KBM-7 (cell line): ENCODE measurements at regions not wholly inside any gene's neighbourhood (a gene's known extent, or its start where the extent isn't known, plus 50 kb on each side); places are given as distances from the start of the nearest gene placed in this dataset.

Source experiments
- DNase-seq: peaks from one replicate; pipeline ENCODE4 v3.0.0-alpha.2; 2015
- in situ Hi-C: fragments of 300-500 bp; cut with MboI; formaldehyde crosslinking; loops from 2 replicates; pipeline ENCODE4 v1.14.3; 2020; ENCODE audit warnings: low sequenced_read_pairs, low pct_unique_long_range_greater_than_20kb, mixed read lengths

GRCh38 chr10:71127773-71128172, 84.6 kb upstream of the UNC5B start:
- DNase-seq = no peak
- in situ Hi-C loops = no loop called here

DNA sequence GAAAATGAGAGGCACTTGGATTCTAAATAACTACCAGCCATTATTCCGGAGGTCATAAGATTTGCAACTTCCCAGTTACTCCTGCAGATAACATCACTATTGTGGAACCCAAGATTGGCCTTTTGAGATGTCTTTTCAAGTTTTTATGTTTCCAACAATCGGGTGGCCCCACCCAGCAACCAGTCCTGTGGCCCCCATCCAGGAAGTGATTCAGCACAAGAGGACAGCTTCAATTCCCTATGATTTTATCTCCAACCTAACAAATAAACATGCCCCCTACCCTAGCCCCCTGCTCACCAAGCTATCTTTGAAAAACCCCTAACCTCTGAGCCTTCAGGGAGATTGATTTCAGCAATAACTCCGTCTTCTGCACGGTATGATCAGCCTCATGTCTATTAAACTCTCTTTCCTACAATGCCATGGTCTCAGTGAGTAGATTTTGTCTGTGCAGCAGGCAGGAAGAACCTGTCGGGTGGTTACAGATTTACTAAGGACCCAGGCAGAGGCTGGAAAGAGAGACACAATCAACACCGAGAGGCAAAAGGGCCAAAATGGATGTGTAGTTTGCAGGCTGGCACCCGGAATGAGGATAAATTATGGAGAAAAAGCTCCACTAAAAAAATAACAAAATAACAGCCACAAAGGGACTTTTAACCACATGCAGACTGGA, 83.9 kb upstream of the UNC5B start:
- no peak for DNase-seq
- in situ Hi-C loops = no loop called here

DNA sequence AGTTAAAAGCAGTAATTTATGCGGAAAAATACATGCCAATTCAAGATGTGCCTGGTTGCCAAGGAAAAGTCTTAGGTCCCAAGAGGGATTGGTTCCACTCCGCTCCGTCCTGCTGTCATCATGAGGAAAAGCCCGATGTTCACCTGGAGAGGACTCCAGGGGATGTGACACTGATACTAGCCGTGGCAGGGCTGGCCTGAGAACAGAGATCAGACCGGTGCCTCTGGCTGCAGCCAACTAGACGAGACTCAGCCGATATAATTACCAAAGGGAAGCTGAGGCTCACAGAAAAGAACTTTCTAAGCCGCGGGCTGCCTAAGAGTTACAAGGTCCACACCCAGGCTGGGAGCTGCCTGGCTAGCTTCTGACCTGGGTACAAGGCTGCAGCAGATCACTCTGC, 81.3 kb upstream of the UNC5B start:
- in situ Hi-C loops = no loop called here
- no peak for DNase-seq

GRCh38 chr10:71131508-71132088, 80.8 kb upstream of the UNC5B start:
- in situ Hi-C loops = no loop called here
- no peak for DNase-seq

- in situ Hi-C loops = no loop called here
- DNase-seq = no peak
These were observed 80.0 kb upstream of the UNC5B start for GRCh38 chr10:71132321-71132810.

GRCh38 chr10:71133710-71134686, 78.4 kb upstream of the UNC5B start:
- in situ Hi-C loops = no loop called here
- no peak for DNase-seq

DNA sequence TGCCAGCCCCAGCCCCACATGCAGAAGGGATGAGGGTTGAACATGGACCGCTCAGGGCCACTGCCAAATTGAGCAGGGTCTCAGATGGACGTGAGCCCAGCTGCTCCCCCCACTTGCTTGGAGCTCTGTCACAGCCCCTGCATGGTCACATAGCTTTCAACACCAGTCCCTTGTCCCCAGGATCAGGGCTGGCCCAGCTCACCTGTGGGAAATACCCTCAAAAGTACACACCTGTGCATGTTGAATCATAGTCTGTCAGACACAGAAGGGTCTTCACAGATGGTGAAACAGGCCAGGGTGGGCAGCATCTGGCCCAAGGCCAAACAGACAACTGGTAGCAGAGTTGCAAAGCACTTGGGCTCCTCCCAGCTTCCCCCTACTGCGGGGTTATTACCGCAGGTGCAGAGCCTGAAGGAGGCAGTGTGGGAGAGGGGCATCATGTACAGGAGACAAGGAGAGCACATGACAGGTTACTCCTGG, 77.6 kb upstream of the UNC5B start:
- no peak for DNase-seq
- in situ Hi-C loops = no loop called here

DNA sequence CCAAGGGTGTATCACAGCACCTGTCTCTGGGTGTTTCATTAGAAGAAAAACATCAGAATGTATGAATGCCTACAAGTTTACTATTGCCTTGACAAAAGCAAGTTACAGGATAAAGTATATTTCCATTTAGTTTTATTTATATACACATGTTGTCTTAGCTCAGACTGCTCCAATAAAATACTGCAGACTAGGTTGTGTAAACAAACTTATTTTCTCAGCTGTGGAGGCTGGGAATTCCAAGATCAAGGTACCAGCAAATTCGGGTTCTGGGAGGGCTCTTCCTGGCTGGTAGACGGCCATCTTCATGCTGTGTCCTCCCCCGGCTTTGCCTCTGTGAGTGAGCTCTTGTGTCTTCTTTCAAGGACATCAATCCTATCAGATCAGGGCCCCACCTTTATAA, 77.1 kb upstream of the UNC5B start:
- in situ Hi-C loops = no loop called here
- DNase-seq = no peak

GRCh38 chr10:71136036-71136721, 76.2 kb upstream of the UNC5B start:
- DNase-seq = no peak
- in situ Hi-C loops = no loop called here

DNA sequence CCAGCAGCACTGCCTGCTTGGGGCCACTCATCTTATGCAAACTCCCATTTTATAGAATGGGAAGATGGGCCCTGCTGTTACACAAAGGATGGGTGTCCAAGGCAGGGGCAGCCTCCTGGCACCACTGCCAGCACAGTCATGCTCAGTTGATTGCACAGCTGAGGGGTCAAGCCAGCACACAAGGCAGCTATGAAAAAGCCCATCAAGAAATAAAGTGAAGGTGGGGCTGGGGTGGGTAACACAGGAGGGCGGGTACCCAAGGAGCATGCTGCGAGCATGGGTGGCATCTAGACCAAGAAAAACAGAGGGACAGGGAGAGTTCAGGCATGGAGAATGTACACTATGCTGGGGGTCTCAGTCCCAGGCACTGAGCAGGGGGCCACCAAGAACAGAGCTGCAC, 74.7 kb upstream of the UNC5B start:
- DNase-seq = no peak
- in situ Hi-C loops = no loop called here

GRCh38 chr10:71138166-71138830, 74.1 kb upstream of the UNC5B start:
- in situ Hi-C loops = no loop called here
- no peak for DNase-seq

GRCh38 chr10:71141528-71141927, 70.8 kb upstream of the UNC5B start:
- no peak for DNase-seq
- in situ Hi-C loops = no loop called here

- DNase-seq = no peak
- in situ Hi-C loops = no loop called here
These were observed 69.2 kb upstream of the UNC5B start for GRCh38 chr10:71143170-71143569.

GRCh38 chr10:71143610-71144009, 68.8 kb upstream of the UNC5B start:
- DNase-seq = no peak
- in situ Hi-C loops = no loop called here

GRCh38 chr10:71144824-71145223, 67.5 kb upstream of the UNC5B start:
- no peak for DNase-seq
- in situ Hi-C loops = no loop called here

DNA sequence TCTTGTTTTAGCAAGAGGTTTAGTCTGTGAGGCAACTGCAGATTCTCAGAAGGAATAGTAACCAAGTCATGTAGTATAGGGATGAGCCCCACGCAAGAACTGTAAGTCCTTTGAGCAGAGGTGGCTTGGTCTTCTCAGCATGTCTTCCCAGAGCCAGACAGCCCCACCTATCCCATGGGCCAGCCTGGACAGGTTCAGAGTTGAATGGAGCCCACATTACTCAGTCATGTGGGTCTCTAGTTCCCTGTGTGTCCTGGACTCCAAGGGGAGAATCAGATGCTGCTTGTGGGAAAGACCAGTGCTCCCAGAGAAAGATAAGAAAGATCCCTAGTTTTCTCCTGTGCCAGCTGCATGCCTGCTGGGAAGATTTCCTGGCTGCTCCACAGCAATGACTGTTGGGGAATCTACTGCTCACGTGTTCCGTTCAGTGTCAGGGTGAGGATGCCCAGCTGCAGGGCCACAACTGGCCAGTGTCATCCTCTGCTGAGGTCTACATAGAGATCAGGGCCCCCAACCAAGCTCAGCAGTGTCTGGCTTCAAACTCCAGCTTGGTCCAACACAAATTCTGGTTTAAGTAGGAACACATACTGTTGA, 66.9 kb upstream of the UNC5B start:
- no peak for DNase-seq
- in situ Hi-C loops = no loop called here

DNA sequence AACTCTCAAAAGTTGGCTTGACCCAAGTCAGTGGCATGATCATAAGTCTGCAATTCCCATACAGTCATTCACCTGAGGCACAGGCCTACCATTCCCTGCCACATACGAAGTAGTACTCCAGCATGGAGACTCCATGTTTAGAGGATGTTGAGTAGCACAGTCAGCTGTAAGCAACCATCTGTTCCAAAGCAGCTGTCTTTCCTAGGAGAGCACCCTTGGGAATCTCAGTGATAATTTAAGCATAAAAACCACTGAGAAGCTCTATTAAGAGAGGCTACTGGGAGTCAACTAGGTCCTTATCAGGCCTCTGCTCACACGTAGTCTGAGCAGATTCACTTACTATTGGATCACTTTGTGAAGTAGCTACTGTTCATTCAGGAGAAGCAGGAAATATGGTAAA, 61.6 kb upstream of the UNC5B start:
- DNase-seq = no peak
- in situ Hi-C loops = no loop called here

DNA sequence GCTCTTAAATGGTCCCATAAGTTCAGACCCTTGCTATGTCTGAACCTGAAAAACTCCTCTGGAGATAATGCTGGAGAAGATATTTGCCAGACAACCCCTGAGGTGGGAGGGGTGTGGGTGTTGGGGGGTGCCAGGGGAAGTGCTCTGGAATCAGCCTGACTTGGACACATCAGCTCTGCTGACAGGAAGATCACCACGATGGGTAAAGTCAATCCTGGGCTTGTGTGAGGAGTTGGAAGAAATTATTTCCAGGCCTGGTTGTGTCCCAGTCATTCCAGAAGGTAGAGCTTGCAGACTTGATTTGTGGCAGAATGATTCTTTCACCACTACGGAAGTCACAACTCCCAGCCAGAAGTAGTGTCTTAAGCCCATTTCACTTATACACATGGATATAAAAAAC, 60.3 kb upstream of the UNC5B start:
- in situ Hi-C loops = no loop called here
- no peak for DNase-seq

- no peak for DNase-seq
- in situ Hi-C loops = no loop called here
These were observed 55.9 kb upstream of the UNC5B start for GRCh38 chr10:71156436-71156835.
